Loucy (cell line): ENCODE measurements at regions not wholly inside any gene's neighbourhood (a gene's known extent, or its start where the extent isn't known, plus 50 kb on each side); places are given as distances from the start of the nearest gene placed in this dataset.

Experiments used
- CTCF ChIP-seq: fragments of 200-600 bp; sonication (generic); conservative IDR thresholded peaks from 2 replicates; pipeline ENCODE4 v1.5.1; 2014; ENCODE audit warnings: mild to moderate bottlenecking, antibody characterized with exemption, low read length
- EZH2phosphoT487 ChIP-seq: fragments of 200-600 bp; IDR thresholded peaks from 2 replicates; pipeline ENCODE4 v1.6.1; 2018; ENCODE audit warnings: antibody characterized with exemption, mild to moderate bottlenecking, moderate library complexity, borderline replicate concordance

- TF ChIP-seq CTCF (no peak), EZH2phosphoT487 (no peak)
Observed at GRCh38 chr11:39412117-39412516, 2047.3 kb downstream of the LRRC4C start.
